Transverse colon (tissue), 4 donors: ENCODE measurements at regions not wholly inside any gene's neighbourhood (a gene's known extent, or its start where the extent isn't known, plus 50 kb on each side); places are given as distances from the start of the nearest gene placed in this dataset.

Source experiments
- DNase-seq: peaks from one replicate; pipeline ENCODE4 v3.0.0-alpha.2; 2019
- H3K27ac ChIP-seq, 4 donors: fragments of 200-600 bp; sonication (generic); 2 replicates each; pipeline ENCODE4 v1.5.1; 2016 to 2018; ENCODE audit warnings: inconsistent platforms in 4 of 4
- H3K27me3 ChIP-seq: fragments of 200-600 bp; sonication (generic); 2 replicates; pipeline ENCODE4 v1.5.1; 2017; ENCODE audit warnings: inconsistent platforms
- H3K36me3 ChIP-seq, 4 donors: fragments of 200-600 bp; sonication (generic); 2 replicates each; pipeline ENCODE4 v1.5.1; 2017 to 2019; ENCODE audit warnings: inconsistent platforms in 4 of 4
- H3K4me1 ChIP-seq, 4 donors: fragments of 200-600 bp; sonication (generic); 2 replicates each; pipeline ENCODE4 v1.5.1; 2017 to 2020; ENCODE audit warnings: inconsistent platforms in 4 of 4
- H3K4me3 ChIP-seq, 4 donors: fragments of 200-600 bp; sonication (generic); 1 replicate in 1 of 4; 2 replicates in 3 of 4; pipeline versions ENCODE4 v1.5.1 to v1.6.1; 2017 to 2019; ENCODE audit warnings: inconsistent platforms in 4 of 4
- H3K9me3 ChIP-seq, 2 donors: fragments of 200-600 bp; sonication (generic); 2 replicates each; pipeline ENCODE4 v1.5.1; 2017 to 2019; ENCODE audit warnings: inconsistent platforms in 2 of 2
- EP300 ChIP-seq: sonication (generic); formaldehyde crosslinking; IDR thresholded peaks from one replicate; pipeline ENCODE4 v1.6.1; 2017; ENCODE audit warnings: antibody characterized with exemption, low read depth
- POLR2A ChIP-seq: fragments of 450-650 bp; IDR thresholded peaks from one replicate; pipeline ENCODE4 v1.6.1; 2016; ENCODE audit warnings: antibody characterized with exemption, mild to moderate bottlenecking, moderate library complexity
- POLR2AphosphoS5 ChIP-seq, 3 donors: sonication (generic); formaldehyde crosslinking; IDR thresholded peaks; one replicate each; pipeline ENCODE4 v1.6.1; 2016; ENCODE audit warnings: antibody characterized with exemption in 3 of 3
- WGBS, 2 donors: methylation state at CpG; one replicate each; pipeline ENCODE4 v1.1.5; 2018; ENCODE audit warnings: low coverage in 1 of 2; 5-methylcytosine and 5-hydroxymethylcytosine counted together
- in situ Hi-C, 4 donors: fragments of 200-750 bp; cut with MboI; loops; one replicate each; pipeline versions ENCODE4 v1.15.0 to v1.15.1; 2017; ENCODE audit warnings: low sequenced_read_pairs in 3 of 4, low pct_ligation_motif_present in 1 of 4, low pct_unique_long_range_greater_than_20kb in 1 of 4
- intact Hi-C: fragments of 100-400 bp; cut with DNase I; formaldehyde crosslinking; loops from one replicate; pipeline ENCODE4 v1.15.1; 2023; ENCODE audit warnings: low total_unique reads
- TF ChIP-seq, protein P1 (sequence below), 5 experiments: fragments of 200-600 bp in 3 of 5; fragments of 450-650 bp in 2 of 5; sonication (generic) in 3 of 5; IDR thresholded peaks; 1 replicate in 2 of 5; 2 replicates in 3 of 5; pipeline ENCODE4 v1.5.1; 2016 to 2017; ENCODE audit warnings: antibody characterized with exemption in 5 of 5, inconsistent platforms in 3 of 5, mild to moderate bottlenecking in 2 of 5, moderate library complexity in 1 of 5

GRCh38 chr9:28976250-28976649, 1403.0 kb upstream of the C9orf72 start:
- Histone ChIP-seq H3K27ac (no peak overlapping the region), H3K4me1 (no peaks in the 10 kb centered on the region), H3K9me3 (no peaks in the 10 kb centered on the region), H3K4me3 (no peak overlapping the region), H3K27me3 (no peaks in the 10 kb centered on the region), H3K36me3 (no peaks in the 10 kb centered on the region)
- TF ChIP-seq POLR2A = no peak
- TF ChIP-seq, protein P1, sequence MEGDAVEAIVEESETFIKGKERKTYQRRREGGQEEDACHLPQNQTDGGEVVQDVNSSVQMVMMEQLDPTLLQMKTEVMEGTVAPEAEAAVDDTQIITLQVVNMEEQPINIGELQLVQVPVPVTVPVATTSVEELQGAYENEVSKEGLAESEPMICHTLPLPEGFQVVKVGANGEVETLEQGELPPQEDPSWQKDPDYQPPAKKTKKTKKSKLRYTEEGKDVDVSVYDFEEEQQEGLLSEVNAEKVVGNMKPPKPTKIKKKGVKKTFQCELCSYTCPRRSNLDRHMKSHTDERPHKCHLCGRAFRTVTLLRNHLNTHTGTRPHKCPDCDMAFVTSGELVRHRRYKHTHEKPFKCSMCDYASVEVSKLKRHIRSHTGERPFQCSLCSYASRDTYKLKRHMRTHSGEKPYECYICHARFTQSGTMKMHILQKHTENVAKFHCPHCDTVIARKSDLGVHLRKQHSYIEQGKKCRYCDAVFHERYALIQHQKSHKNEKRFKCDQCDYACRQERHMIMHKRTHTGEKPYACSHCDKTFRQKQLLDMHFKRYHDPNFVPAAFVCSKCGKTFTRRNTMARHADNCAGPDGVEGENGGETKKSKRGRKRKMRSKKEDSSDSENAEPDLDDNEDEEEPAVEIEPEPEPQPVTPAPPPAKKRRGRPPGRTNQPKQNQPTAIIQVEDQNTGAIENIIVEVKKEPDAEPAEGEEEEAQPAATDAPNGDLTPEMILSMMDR (IDR thresholded peaks at IDR 0.05) = no peak
- TF ChIP-seq POLR2AphosphoS5 (IDR thresholded peaks at IDR 0.05) = no peak
- TF ChIP-seq EP300 = no peak
- no peak for DNase-seq
- intact Hi-C loops (loop anchor here (10.0 kb wide), 1 partner anchor 61 kb away; no protein-coding TSS in a partner anchor), in situ Hi-C loops (no loop called here)

GRCh38 chr9:28976684-28977083, 1403.4 kb upstream of the C9orf72 start:
- TF ChIP-seq POLR2AphosphoS5 (IDR thresholded peaks at IDR 0.05) = no peak
- TF ChIP-seq, protein P1 (IDR thresholded peaks at IDR 0.05) = no peak
- TF ChIP-seq EP300 = no peak
- no peak for TF ChIP-seq POLR2A
- WGBS, 2 donors = 30 to 33% methylated on average over 1 of the region's 1 CpG
- H3K9me3 ChIP-seq = no peaks in the 10 kb centered on the region

DNA sequence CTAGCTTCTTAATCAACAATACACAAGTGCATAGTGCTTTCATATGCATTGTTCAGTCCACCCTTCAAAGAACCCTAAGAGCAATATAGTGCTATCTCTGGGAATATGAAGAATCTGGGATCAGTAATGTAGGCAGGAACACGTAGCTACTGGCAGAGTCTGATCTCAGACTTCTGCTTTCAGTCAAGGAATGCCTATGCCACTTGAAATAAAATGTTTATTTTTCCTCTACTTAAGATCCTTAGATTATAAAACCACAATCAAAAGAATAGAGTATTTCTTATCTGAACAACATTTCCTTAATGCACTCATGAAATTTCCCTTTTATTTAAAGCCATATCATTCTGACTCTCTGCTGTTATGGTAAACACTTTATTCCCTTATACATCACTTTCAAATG, 1407.8 kb upstream of the C9orf72 start:
- 52 to 70% methylated on average over 1 of the region's 1 CpG for WGBS, 2 donors
- no peak overlapping the region for H3K4me3 ChIP-seq
- intact Hi-C loops = no loop called here
- DNase-seq = no peak
- no peak overlapping the region for H3K27ac ChIP-seq
- no peaks in the 10 kb centered on the region for H3K9me3 ChIP-seq
- no peaks in the 10 kb centered on the region for H3K27me3 ChIP-seq
- H3K4me1 ChIP-seq = no peaks in the 10 kb centered on the region
- in situ Hi-C loops = no loop called here
- TF ChIP-seq POLR2AphosphoS5 (IDR thresholded peaks at IDR 0.05) (no peak), POLR2A (no peak), EP300 (no peak)
- TF ChIP-seq, protein P1 (IDR thresholded peaks at IDR 0.05) = no peak
- no peaks in the 10 kb centered on the region for H3K36me3 ChIP-seq

More at GRCh38 chr9:28976684-28977083, 1403.4 kb upstream of the C9orf72 start:
- Histone ChIP-seq H3K27me3 (no peaks in the 10 kb centered on the region), H3K4me1 (no peaks in the 10 kb centered on the region), H3K36me3 (no peaks in the 10 kb centered on the region), H3K27ac (no peak overlapping the region), H3K4me3 (no peak overlapping the region)
- intact Hi-C loops = loop anchor here (10.0 kb wide), 1 partner anchor 62 kb away; no protein-coding TSS in a partner anchor
- in situ Hi-C loops = no loop called here
- no peak for DNase-seq

DNA sequence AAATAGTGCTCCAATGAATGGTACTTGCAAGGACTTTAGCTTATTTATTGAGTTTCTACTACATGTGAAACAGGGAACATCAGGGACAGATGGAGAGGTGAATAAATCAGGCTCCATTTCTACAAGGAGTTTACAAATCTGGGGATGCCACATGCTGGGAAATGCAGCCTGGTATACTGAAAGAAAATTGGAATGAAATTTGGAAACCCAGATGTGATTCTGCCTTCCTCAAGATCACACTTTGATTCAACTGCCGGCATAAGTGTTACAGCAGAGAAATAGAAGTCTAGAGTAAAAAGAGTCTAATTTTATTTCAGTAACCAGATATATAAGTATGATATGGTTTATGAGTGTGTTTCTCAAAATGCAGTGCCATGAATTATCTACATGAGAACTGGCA, 1408.4 kb upstream of the C9orf72 start:
- Histone ChIP-seq H3K27me3 (no peaks in the 10 kb centered on the region), H3K36me3 (no peaks in the 10 kb centered on the region), H3K9me3 (no peaks in the 10 kb centered on the region), H3K4me1 (no peaks in the 10 kb centered on the region), H3K4me3 (no peak overlapping the region), H3K27ac (no peak overlapping the region)
- intact Hi-C loops (no loop called here), in situ Hi-C loops (no loop called here)
- WGBS, 2 donors = 91 to 100% methylated on average over 1 of the region's 1 CpG
- DNase-seq = no peak
- no peak for TF ChIP-seq EP300
- TF ChIP-seq, protein P1 (IDR thresholded peaks at IDR 0.05) = no peak
- no peak for TF ChIP-seq POLR2AphosphoS5 (IDR thresholded peaks at IDR 0.05)
- TF ChIP-seq POLR2A = no peak
